ENCODE measurements at regions not wholly inside any gene's neighbourhood (a gene's known extent, or its start where the extent isn't known, plus 50 kb on each side); places are given as distances from the start of the nearest gene placed in this dataset.

- TF ChIP-seq CTCF (conservative IDR thresholded peaks at IDR 0.05; ENCODE audit: low read depth in 2 of 2) (no peak), REST (IDR thresholded peaks at IDR 0.05; ENCODE audit: unreplicated experiment) (no peak), EZH2phosphoT487 (IDR thresholded peaks at IDR 0.05; ENCODE audit: unreplicated experiment) (no peak), POLR2AphosphoS5 (IDR thresholded peaks at IDR 0.05; ENCODE audit: low read depth) (no peak), CREB1 (CRISPR knock-in tag; IDR thresholded peaks at IDR 0.05; ENCODE audit: low read depth) (no peak), EZH2 (IDR thresholded peaks at IDR 0.05; ENCODE audit: low read depth, unreplicated experiment) (no peak), JUNB (IDR thresholded peaks at IDR 0.05; ENCODE audit: unreplicated experiment) (no peak)
These were observed 60.3 kb upstream of the CFAP161 start for GRCh38 chr15:81073801-81074200.
